ENCODE measurements at regions not wholly inside any gene's neighbourhood (a gene's known extent, or its start where the extent isn't known, plus 50 kb on each side); places are given as distances from the start of the nearest gene placed in this dataset.

DNA sequence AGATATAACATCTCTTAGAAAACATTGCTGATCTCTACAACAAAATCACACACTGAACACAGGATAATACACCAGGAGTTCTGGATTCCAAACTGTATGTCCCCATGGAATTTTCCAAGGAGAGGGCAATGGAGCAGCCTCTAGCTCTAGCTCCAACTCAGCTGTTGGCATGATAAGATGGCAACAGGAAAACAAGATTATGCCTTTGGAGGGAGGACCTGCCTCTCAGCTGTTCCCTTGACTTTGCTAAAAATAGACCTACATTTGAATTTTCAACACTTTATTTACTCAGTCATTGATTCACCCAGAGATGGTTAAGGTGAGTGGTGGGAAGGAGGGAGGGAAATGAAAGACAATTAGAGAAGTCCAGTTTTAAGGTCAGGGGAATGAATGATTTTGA lies 246.7 kb downstream of the ALDH8A1 start:
- no peak for TF ChIP-seq POLR2A (IDR thresholded peaks at IDR 0.05)
- TF ChIP-seq, protein P1, sequence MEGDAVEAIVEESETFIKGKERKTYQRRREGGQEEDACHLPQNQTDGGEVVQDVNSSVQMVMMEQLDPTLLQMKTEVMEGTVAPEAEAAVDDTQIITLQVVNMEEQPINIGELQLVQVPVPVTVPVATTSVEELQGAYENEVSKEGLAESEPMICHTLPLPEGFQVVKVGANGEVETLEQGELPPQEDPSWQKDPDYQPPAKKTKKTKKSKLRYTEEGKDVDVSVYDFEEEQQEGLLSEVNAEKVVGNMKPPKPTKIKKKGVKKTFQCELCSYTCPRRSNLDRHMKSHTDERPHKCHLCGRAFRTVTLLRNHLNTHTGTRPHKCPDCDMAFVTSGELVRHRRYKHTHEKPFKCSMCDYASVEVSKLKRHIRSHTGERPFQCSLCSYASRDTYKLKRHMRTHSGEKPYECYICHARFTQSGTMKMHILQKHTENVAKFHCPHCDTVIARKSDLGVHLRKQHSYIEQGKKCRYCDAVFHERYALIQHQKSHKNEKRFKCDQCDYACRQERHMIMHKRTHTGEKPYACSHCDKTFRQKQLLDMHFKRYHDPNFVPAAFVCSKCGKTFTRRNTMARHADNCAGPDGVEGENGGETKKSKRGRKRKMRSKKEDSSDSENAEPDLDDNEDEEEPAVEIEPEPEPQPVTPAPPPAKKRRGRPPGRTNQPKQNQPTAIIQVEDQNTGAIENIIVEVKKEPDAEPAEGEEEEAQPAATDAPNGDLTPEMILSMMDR (IDR thresholded peaks at IDR 0.05), result no peak
